SK-N-SH (cell line): ENCODE measurements at regions not wholly inside any gene's neighbourhood (a gene's known extent, or its start where the extent isn't known, plus 50 kb on each side); places are given as distances from the start of the nearest gene placed in this dataset.

Source experiments
- CTCF ChIA-PET: fragments of 300-600, 350-600 bp; formaldehyde crosslinking; extraction: SDS; loops from one replicate; lab custom pipeline; 2021; lab: Yijun Ruan, JAX
- POLR2A ChIA-PET: fragments of 350-600 bp; sonication (Branson Sonifier 250); formaldehyde crosslinking; extraction: SDS; loops from one replicate; lab custom pipeline; 2020; ENCODE audit warnings: antibody characterized with exemption, inconsistent platforms; lab: Yijun Ruan, JAX
- DNase-seq: peaks from one replicate; pipeline ENCODE4 v3.0.0; 2012
- H2AFZ ChIP-seq: fragments of 200-600 bp; sonication (generic); 2 replicates; pipeline ENCODE4 v1.8.1; 2016; ENCODE audit warnings: antibody characterized with exemption, mild to moderate bottlenecking, low read depth
- H3F3A ChIP-seq: fragments of 200-600 bp; sonication (generic); replicated peaks from 2 replicates; pipeline ENCODE3; 2016; ENCODE audit warnings: antibody characterized with exemption, mild to moderate bottlenecking; ENCODE audit not compliant: insufficient read depth
- H3K27ac ChIP-seq, 2 experiments: fragments of 200-500 bp in 1 of 2; fragments of 200-600 bp in 1 of 2; sonication (Bioruptor generic) in 1 of 2; sonication (generic), shearing (Covaris generic) in 1 of 2; 2 replicates each; pipeline versions ENCODE4 v1.5.1 to v1.6.1; 2014 to 2016; ENCODE audit warnings: low read depth in 2 of 2, inconsistent platforms in 1 of 2, low read length in 1 of 2, mild to moderate bottlenecking in 1 of 2, mixed read lengths in 1 of 2
- H3K27me3 ChIP-seq: fragments of 200-600 bp; sonication (generic), shearing (Covaris generic); 2 replicates; pipeline ENCODE4 v1.6.1; 2016; ENCODE audit warnings: mixed run types; ENCODE audit not compliant: insufficient read depth
- H3K36me3 ChIP-seq, 2 experiments: fragments of 200-500 bp in 1 of 2; fragments of 200-600 bp in 1 of 2; sonication (Bioruptor generic) in 1 of 2; sonication (generic) in 1 of 2; replicated peaks in 1 of 2; 2 replicates each; pipeline versions ENCODE3 to v1.5.1; 2014 to 2016; ENCODE audit warnings: low read length in 1 of 2, mild to moderate bottlenecking in 1 of 2; ENCODE audit not compliant: insufficient read depth in 2 of 2, control insufficient read depth in 1 of 2
- H3K4me1 ChIP-seq, 2 experiments: fragments of 200-500 bp in 1 of 2; fragments of 200-600 bp in 1 of 2; sonication (Bioruptor generic) in 1 of 2; sonication (generic), shearing (Covaris generic) in 1 of 2; 2 replicates each; pipeline versions ENCODE4 v1.5.1 to v1.6.1; 2014 to 2016; ENCODE audit warnings: low read depth in 1 of 2, low read length in 1 of 2, mixed run types in 1 of 2; ENCODE audit not compliant: insufficient read depth in 2 of 2, control insufficient read depth in 1 of 2
- H3K4me2 ChIP-seq: fragments of 200-600 bp; sonication (generic), shearing (Covaris generic); 2 replicates; pipeline ENCODE4 v1.6.1; 2017; ENCODE audit warnings: mixed run types
- H3K4me3 ChIP-seq, 2 experiments: fragments of 200-500 bp in 1 of 2; fragments of 200-600 bp in 1 of 2; sonication (Bioruptor generic) in 1 of 2; sonication (generic), shearing (Covaris generic) in 1 of 2; 2 replicates each; pipeline versions ENCODE4 v1.5.1 to v1.8.1; 2014 to 2016; ENCODE audit warnings: low read depth in 2 of 2, inconsistent platforms in 1 of 2, low read length in 1 of 2, mild to moderate bottlenecking in 1 of 2, mixed read lengths in 1 of 2, moderate library complexity in 1 of 2
- H3K79me2 ChIP-seq: fragments of 200-600 bp; sonication (generic); 2 replicates; pipeline ENCODE4 v1.8.1; 2017; ENCODE audit warnings: mild to moderate bottlenecking; ENCODE audit not compliant: insufficient read depth
- H3K9ac ChIP-seq: fragments of 200-600 bp; sonication (generic); 2 replicates; pipeline ENCODE4 v1.6.1; 2017; ENCODE audit warnings: mixed run types
- H3K9me2 ChIP-seq: fragments of 200-600 bp; sonication (generic); 2 replicates; pipeline ENCODE4 v1.6.1; 2017; ENCODE audit warnings: mixed run types
- H3K9me3 ChIP-seq: fragments of 200-600 bp; sonication (generic); 2 replicates; pipeline ENCODE4 v1.6.1; 2017; ENCODE audit warnings: mixed run types, mild to moderate bottlenecking, moderate library complexity
- H4K20me1 ChIP-seq: fragments of 200-600 bp; sonication (generic); 2 replicates; pipeline ENCODE4 v1.6.1; 2017; ENCODE audit warnings: mild to moderate bottlenecking, mixed run types; ENCODE audit not compliant: insufficient read depth
- FOSL2 ChIP-seq: IDR thresholded peaks from 2 replicates; pipeline ENCODE4 v1.4.0; 2012; ENCODE audit warnings: low read depth, mild to moderate bottlenecking, moderate library complexity, borderline replicate concordance
- GATA2 ChIP-seq: sonication (generic); formaldehyde crosslinking; IDR thresholded peaks from 2 replicates; pipeline ENCODE4 v1.5.0; 2020; ENCODE audit warnings: mild to moderate bottlenecking, missing genetic modification reagents
- MEF2A ChIP-seq: IDR thresholded peaks from 2 replicates; pipeline ENCODE4 v1.4.0; 2012; ENCODE audit warnings: low read depth, borderline replicate concordance
- NFIC ChIP-seq: IDR thresholded peaks from 2 replicates; pipeline ENCODE4 v1.4.0; 2012; ENCODE audit warnings: borderline replicate concordance
- NRF1 ChIP-seq: IDR thresholded peaks from 2 replicates; pipeline ENCODE4 v1.6.1; 2012; ENCODE audit warnings: low read depth, mild to moderate bottlenecking, low read length
- RCOR1 ChIP-seq: fragments of 150-350 bp; IDR thresholded peaks from 2 replicates; pipeline ENCODE4 v1.6.1; 2017; ENCODE audit warnings: antibody characterized with exemption, low read length
- RXRA ChIP-seq: IDR thresholded peaks from 2 replicates; pipeline ENCODE4 v1.4.0; 2012; ENCODE audit warnings: low read depth, mild to moderate bottlenecking, borderline replicate concordance
- SMC3 ChIP-seq: IDR thresholded peaks from 2 replicates; pipeline ENCODE4 v1.6.1; 2012; ENCODE audit warnings: low read depth, low read length, improper control_type of control experiment
- WGBS: methylation state at CpG from one replicate; pipeline ENCODE4 v1.1.6; 2017; ENCODE audit warnings: low lambda C conversion rate; 5-methylcytosine and 5-hydroxymethylcytosine counted together
- TF ChIP-seq, protein P1 (sequence below): fragments of 150-350 bp; IDR thresholded peaks from 2 replicates; pipeline ENCODE4 v1.6.1; 2017; ENCODE audit warnings: antibody characterized with exemption, low read length, low read depth, borderline replicate concordance
- TF ChIP-seq, protein P2 (sequence below): fragments of 200-600 bp; sonication (generic); IDR thresholded peaks from 2 replicates; pipeline ENCODE4 v1.6.1; 2017; ENCODE audit warnings: antibody characterized with exemption, mild to moderate bottlenecking, moderate library complexity
- TF ChIP-seq, protein P3 (sequence below): IDR thresholded peaks from 2 replicates; pipeline ENCODE4 v1.6.1; 2012; ENCODE audit warnings: mild to moderate bottlenecking, low read depth, low read length, moderate library complexity
- TF ChIP-seq, protein P4 (sequence below): IDR thresholded peaks from 2 replicates; pipeline ENCODE4 v1.4.0; 2012; ENCODE audit warnings: low read depth, borderline replicate concordance
- TF ChIP-seq, protein P5 (sequence below): IDR thresholded peaks from 2 replicates; pipeline ENCODE4 v1.4.0; 2012; ENCODE audit warnings: low read depth, borderline replicate concordance

DNA sequence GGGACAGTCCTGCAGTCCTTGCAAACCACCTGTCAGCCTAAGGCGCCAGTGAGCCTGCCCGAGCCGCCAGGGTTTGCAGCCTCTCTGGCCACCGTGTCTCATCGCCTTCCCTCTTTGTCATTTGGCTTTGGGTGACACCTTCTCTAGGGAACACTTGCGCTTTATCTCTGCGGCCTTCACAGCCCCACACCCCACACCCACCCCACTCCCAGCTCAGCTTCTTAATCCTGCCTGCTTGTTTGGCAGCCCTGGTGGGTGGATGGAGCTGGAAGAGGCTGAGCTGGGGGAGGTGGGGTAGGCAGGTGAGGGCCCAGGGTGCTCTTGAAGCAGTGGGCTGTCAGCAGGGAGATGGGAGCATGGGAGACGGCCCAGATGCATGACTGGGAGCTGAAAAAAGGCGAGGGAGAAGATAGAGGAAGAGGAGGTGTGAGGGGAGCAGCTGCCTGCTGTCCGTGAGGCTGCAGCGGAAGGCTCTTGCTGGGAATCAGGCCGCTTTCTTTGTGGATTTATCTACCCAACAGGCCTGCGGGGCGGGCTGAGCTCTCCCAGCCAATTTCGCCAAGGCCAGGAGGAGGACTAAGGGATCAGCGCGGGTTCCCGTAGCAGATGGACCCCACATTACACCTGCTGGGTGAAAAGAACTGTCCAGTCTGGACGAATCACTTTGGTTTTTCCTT is 97.5 kb upstream of the STOX2 start:
- Histone ChIP-seq H3K9me2 (no peaks in the 10 kb centered on the region), H3K36me3 (no peaks in the 10 kb centered on the region), H3K79me2 (no peaks in the 10 kb centered on the region), H3K4me2 (no peak overlapping the region), H3K9me3 (no peaks in the 10 kb centered on the region), H3K27ac (no peak overlapping the region), H2AFZ (no peak overlapping the region), H3K4me1 (no peaks in the 10 kb centered on the region), H4K20me1 (no peaks in the 10 kb centered on the region), H3K27me3 (no peaks in the 10 kb centered on the region; the same call in 1 of the 2 replicates), H3F3A (no peaks in the 10 kb centered on the region), H3K4me3 (no peak overlapping the region), H3K9ac (no peak overlapping the region)
- ChIA-PET POLR2A (no interaction called here), CTCF (no interaction called here)
- DNase-seq: no peak
- 65% methylated on average over 16 of the region's 19 CpGs for WGBS
- no peak for TF ChIP-seq FOSL2
- TF ChIP-seq MEF2A: no peak
- TF ChIP-seq, protein P1, sequence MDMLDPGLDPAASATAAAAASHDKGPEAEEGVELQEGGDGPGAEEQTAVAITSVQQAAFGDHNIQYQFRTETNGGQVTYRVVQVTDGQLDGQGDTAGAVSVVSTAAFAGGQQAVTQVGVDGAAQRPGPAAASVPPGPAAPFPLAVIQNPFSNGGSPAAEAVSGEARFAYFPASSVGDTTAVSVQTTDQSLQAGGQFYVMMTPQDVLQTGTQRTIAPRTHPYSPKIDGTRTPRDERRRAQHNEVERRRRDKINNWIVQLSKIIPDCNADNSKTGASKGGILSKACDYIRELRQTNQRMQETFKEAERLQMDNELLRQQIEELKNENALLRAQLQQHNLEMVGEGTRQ: no peak
- no peak for TF ChIP-seq GATA2 (CRISPR knock-in tag)
- TF ChIP-seq, all 33 proteins: peak for 0

DNA sequence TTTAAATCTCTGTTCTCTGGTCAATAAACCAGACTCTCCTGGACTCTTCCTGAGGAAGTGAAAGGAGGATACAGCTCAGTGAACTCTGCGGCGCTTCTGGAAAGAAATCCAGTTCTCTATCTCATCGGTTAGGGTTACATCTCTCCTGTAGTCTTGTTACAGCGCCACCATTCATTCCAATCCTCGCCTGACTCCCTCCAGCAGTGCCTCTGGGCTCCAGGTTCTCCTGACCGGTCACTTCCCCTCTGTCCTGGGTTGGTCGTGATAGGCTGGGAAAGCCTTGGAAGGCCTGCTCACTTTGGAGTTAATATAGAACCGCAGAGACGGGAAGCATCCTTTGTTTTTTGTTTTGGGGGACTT is 97.0 kb upstream of the STOX2 start:
- no peak overlapping the region for H3K27ac ChIP-seq
- no peak overlapping the region for H3K4me2 ChIP-seq
- no peak overlapping the region for H2AFZ ChIP-seq
- H3K27me3 ChIP-seq: no peaks in the 10 kb centered on the region; the same call in 1 of the 2 replicates
- H3K36me3 ChIP-seq: no peaks in the 10 kb centered on the region
- no peak for DNase-seq
- H3F3A ChIP-seq: no peaks in the 10 kb centered on the region
- CTCF ChIA-PET: no interaction called here
- H3K9ac ChIP-seq: no peak overlapping the region
- no peaks in the 10 kb centered on the region for H3K79me2 ChIP-seq
- TF ChIP-seq NRF1 (no peak), FOSL2 (no peak), RCOR1 (no peak), RXRA (no peak), NFIC (no peak), SMC3 (no peak)
- TF ChIP-seq, protein P2, sequence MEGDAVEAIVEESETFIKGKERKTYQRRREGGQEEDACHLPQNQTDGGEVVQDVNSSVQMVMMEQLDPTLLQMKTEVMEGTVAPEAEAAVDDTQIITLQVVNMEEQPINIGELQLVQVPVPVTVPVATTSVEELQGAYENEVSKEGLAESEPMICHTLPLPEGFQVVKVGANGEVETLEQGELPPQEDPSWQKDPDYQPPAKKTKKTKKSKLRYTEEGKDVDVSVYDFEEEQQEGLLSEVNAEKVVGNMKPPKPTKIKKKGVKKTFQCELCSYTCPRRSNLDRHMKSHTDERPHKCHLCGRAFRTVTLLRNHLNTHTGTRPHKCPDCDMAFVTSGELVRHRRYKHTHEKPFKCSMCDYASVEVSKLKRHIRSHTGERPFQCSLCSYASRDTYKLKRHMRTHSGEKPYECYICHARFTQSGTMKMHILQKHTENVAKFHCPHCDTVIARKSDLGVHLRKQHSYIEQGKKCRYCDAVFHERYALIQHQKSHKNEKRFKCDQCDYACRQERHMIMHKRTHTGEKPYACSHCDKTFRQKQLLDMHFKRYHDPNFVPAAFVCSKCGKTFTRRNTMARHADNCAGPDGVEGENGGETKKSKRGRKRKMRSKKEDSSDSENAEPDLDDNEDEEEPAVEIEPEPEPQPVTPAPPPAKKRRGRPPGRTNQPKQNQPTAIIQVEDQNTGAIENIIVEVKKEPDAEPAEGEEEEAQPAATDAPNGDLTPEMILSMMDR: no peak
- TF ChIP-seq, protein P3, sequence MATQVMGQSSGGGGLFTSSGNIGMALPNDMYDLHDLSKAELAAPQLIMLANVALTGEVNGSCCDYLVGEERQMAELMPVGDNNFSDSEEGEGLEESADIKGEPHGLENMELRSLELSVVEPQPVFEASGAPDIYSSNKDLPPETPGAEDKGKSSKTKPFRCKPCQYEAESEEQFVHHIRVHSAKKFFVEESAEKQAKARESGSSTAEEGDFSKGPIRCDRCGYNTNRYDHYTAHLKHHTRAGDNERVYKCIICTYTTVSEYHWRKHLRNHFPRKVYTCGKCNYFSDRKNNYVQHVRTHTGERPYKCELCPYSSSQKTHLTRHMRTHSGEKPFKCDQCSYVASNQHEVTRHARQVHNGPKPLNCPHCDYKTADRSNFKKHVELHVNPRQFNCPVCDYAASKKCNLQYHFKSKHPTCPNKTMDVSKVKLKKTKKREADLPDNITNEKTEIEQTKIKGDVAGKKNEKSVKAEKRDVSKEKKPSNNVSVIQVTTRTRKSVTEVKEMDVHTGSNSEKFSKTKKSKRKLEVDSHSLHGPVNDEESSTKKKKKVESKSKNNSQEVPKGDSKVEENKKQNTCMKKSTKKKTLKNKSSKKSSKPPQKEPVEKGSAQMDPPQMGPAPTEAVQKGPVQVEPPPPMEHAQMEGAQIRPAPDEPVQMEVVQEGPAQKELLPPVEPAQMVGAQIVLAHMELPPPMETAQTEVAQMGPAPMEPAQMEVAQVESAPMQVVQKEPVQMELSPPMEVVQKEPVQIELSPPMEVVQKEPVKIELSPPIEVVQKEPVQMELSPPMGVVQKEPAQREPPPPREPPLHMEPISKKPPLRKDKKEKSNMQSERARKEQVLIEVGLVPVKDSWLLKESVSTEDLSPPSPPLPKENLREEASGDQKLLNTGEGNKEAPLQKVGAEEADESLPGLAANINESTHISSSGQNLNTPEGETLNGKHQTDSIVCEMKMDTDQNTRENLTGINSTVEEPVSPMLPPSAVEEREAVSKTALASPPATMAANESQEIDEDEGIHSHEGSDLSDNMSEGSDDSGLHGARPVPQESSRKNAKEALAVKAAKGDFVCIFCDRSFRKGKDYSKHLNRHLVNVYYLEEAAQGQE: no peak
- TF ChIP-seq, protein P4, sequence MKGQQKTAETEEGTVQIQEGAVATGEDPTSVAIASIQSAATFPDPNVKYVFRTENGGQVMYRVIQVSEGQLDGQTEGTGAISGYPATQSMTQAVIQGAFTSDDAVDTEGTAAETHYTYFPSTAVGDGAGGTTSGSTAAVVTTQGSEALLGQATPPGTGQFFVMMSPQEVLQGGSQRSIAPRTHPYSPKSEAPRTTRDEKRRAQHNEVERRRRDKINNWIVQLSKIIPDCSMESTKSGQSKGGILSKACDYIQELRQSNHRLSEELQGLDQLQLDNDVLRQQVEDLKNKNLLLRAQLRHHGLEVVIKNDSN: no peak
- TF ChIP-seq, protein P5, sequence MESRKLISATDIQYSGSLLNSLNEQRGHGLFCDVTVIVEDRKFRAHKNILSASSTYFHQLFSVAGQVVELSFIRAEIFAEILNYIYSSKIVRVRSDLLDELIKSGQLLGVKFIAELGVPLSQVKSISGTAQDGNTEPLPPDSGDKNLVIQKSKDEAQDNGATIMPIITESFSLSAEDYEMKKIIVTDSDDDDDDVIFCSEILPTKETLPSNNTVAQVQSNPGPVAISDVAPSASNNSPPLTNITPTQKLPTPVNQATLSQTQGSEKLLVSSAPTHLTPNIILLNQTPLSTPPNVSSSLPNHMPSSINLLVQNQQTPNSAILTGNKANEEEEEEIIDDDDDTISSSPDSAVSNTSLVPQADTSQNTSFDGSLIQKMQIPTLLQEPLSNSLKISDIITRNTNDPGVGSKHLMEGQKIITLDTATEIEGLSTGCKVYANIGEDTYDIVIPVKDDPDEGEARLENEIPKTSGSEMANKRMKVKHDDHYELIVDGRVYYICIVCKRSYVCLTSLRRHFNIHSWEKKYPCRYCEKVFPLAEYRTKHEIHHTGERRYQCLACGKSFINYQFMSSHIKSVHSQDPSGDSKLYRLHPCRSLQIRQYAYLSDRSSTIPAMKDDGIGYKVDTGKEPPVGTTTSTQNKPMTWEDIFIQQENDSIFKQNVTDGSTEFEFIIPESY: no peak
- no peaks in the 10 kb centered on the region for H3K9me2 ChIP-seq
- WGBS: 70% methylated on average over 9 of the region's 9 CpGs
- POLR2A ChIA-PET: no interaction called here
- no peaks in the 10 kb centered on the region for H4K20me1 ChIP-seq
- H3K4me3 ChIP-seq: no peak overlapping the region
- no peaks in the 10 kb centered on the region for H3K9me3 ChIP-seq
- H3K4me1 ChIP-seq: no peaks in the 10 kb centered on the region
